Gastroesophageal sphincter (tissue), 4 donors: ENCODE measurements at regions not wholly inside any gene's neighbourhood (a gene's known extent, or its start where the extent isn't known, plus 50 kb on each side); places are given as distances from the start of the nearest gene placed in this dataset.

Experiments used
- ATAC-seq: fragments of 150-250 bp; one replicate; pipeline ENCODE4 v1.9.1; 2016; ENCODE audit warnings: mild to moderate bottlenecking, moderate library complexity
- H3K27ac ChIP-seq, 4 donors: fragments of 200-600 bp; sonication (generic) in 3 of 4; 1 replicate in 3 of 4; 2 replicates in 1 of 4; pipeline ENCODE4 v1.5.1; 2016 to 2019
- H3K27me3 ChIP-seq: fragments of 200-600 bp; sonication (generic); one replicate; pipeline ENCODE4 v1.5.1; 2019
- H3K36me3 ChIP-seq, 2 donors: fragments of 200-600 bp; sonication (generic); one replicate each; pipeline ENCODE4 v1.5.1; 2019; ENCODE audit warnings: control low read depth in 1 of 2
- H3K4me1 ChIP-seq, 3 donors: fragments of 200-600 bp; sonication (generic); 1 replicate in 2 of 3; 2 replicates in 1 of 3; pipeline ENCODE4 v1.5.1; 2016 to 2019; ENCODE audit warnings: control low read depth in 2 of 3
- H3K4me3 ChIP-seq, 2 donors: fragments of 200-600 bp; sonication (generic); one replicate each; pipeline ENCODE4 v1.5.1; 2019; ENCODE audit warnings: mild to moderate bottlenecking in 1 of 2, moderate library complexity in 1 of 2
- H3K9me3 ChIP-seq, 3 donors: fragments of 200-600 bp; sonication (generic); one replicate each; pipeline ENCODE4 v1.5.1; 2017 to 2019; ENCODE audit warnings: control low read depth in 2 of 3
- EP300 ChIP-seq: sonication (generic); formaldehyde crosslinking; IDR thresholded peaks from one replicate; pipeline ENCODE4 v1.6.1; 2017; ENCODE audit warnings: antibody characterized with exemption, mild to moderate bottlenecking
- POLR2A ChIP-seq, 2 donors: fragments of 450-650 bp; IDR thresholded peaks; one replicate each; pipeline ENCODE4 v1.6.1; 2017; ENCODE audit warnings: antibody characterized with exemption in 2 of 2, mild to moderate bottlenecking in 2 of 2, moderate library complexity in 1 of 2
- POLR2AphosphoS5 ChIP-seq: sonication (generic); formaldehyde crosslinking; IDR thresholded peaks from one replicate; pipeline ENCODE4 v1.6.1; 2017; ENCODE audit warnings: antibody characterized with exemption
- WGBS, 2 donors: methylation state at CpG; one replicate each; pipeline ENCODE4 v1.1.5; 2018; ENCODE audit warnings: low coverage in 1 of 2; 5-methylcytosine and 5-hydroxymethylcytosine counted together
- TF ChIP-seq, protein P1 (sequence below), 4 experiments: fragments of 200-600 bp in 2 of 4; fragments of 450-650 bp in 2 of 4; sonication (generic) in 1 of 4; IDR thresholded peaks; one replicate each; pipeline ENCODE4 v1.5.1; 2017 to 2019; ENCODE audit warnings: antibody characterized with exemption in 4 of 4, mild to moderate bottlenecking in 2 of 4, moderate library complexity in 2 of 4

- no peak for ATAC-seq
- Histone ChIP-seq H3K27ac (no peak overlapping the region), H3K27me3 (no peaks in the 10 kb centered on the region), H3K36me3 (no peaks in the 10 kb centered on the region), H3K4me1 (no peaks in the 10 kb centered on the region), H3K4me3 (no peak overlapping the region), H3K9me3 (no peaks in the 10 kb centered on the region)
- 63 to 83% methylated on average over 2 to 3 of the region's 3 CpGs for WGBS, 2 donors
- TF ChIP-seq, protein P1, sequence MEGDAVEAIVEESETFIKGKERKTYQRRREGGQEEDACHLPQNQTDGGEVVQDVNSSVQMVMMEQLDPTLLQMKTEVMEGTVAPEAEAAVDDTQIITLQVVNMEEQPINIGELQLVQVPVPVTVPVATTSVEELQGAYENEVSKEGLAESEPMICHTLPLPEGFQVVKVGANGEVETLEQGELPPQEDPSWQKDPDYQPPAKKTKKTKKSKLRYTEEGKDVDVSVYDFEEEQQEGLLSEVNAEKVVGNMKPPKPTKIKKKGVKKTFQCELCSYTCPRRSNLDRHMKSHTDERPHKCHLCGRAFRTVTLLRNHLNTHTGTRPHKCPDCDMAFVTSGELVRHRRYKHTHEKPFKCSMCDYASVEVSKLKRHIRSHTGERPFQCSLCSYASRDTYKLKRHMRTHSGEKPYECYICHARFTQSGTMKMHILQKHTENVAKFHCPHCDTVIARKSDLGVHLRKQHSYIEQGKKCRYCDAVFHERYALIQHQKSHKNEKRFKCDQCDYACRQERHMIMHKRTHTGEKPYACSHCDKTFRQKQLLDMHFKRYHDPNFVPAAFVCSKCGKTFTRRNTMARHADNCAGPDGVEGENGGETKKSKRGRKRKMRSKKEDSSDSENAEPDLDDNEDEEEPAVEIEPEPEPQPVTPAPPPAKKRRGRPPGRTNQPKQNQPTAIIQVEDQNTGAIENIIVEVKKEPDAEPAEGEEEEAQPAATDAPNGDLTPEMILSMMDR (IDR thresholded peaks at IDR 0.05), result no peak
Observed at GRCh38 chr9:2524601-2525000, 97.0 kb upstream of the VLDLR start.

GRCh38 chr9:2525147-2525546 is 96.4 kb upstream of the VLDLR start:
- no peak overlapping the region for H3K4me3 ChIP-seq
- H3K4me1 ChIP-seq, result no peaks in the 10 kb centered on the region
- no peaks in the 10 kb centered on the region for H3K9me3 ChIP-seq
- no peak overlapping the region for H3K27ac ChIP-seq
- H3K36me3 ChIP-seq, result no peaks in the 10 kb centered on the region
- no peaks in the 10 kb centered on the region for H3K27me3 ChIP-seq
- ATAC-seq, result no peak
- WGBS, 2 donors, result 100% methylated on average over 1 to 2 of the region's 2 CpGs
- TF ChIP-seq POLR2A (IDR thresholded peaks at IDR 0.05), result no peak

- Histone ChIP-seq H3K36me3 (no peaks in the 10 kb centered on the region), H3K4me3 (no peak overlapping the region), H3K27ac (no peak overlapping the region), H3K4me1 (no peaks in the 10 kb centered on the region), H3K9me3 (no peaks in the 10 kb centered on the region), H3K27me3 (no peaks in the 10 kb centered on the region)
- ATAC-seq, result no peak
- TF ChIP-seq POLR2AphosphoS5 (no peak), POLR2A (IDR thresholded peaks at IDR 0.05) (no peak), EP300 (no peak)
- TF ChIP-seq, protein P1 (IDR thresholded peaks at IDR 0.05), result no peak
- WGBS, 2 donors, result 65 to 67% methylated on average over 1 to 2 of the region's 2 CpGs
Observed at GRCh38 chr9:2526071-2526828, 95.3 kb upstream of the VLDLR start.

- H3K4me3 ChIP-seq, result no peak overlapping the region
- 82 to 84% methylated on average over 4 of the region's 4 CpGs for WGBS, 2 donors
- H3K4me1 ChIP-seq, result no peaks in the 10 kb centered on the region
Observed at GRCh38 chr9:2531481-2531880, 90.1 kb upstream of the VLDLR start.

GRCh38 chr9:2536511-2536910 is 85.1 kb upstream of the VLDLR start:
- Histone ChIP-seq H3K27me3 (no peaks in the 10 kb centered on the region), H3K4me3 (no peak overlapping the region), H3K27ac (no peak overlapping the region), H3K4me1 (no peaks in the 10 kb centered on the region), H3K9me3 (no peaks in the 10 kb centered on the region), H3K36me3 (no peaks in the 10 kb centered on the region)
- no peak for ATAC-seq
- no peak for TF ChIP-seq POLR2AphosphoS5
- TF ChIP-seq, protein P1 (IDR thresholded peaks at IDR 0.05), result no peak
- TF ChIP-seq POLR2A (IDR thresholded peaks at IDR 0.05), result no peak
- no peak for TF ChIP-seq EP300
- 84 to 88% methylated on average over 2 of the region's 2 CpGs for WGBS, 2 donors

More at GRCh38 chr9:2531481-2531880, 90.1 kb upstream of the VLDLR start:
- Histone ChIP-seq H3K27me3 (no peaks in the 10 kb centered on the region), H3K36me3 (no peaks in the 10 kb centered on the region), H3K27ac (no peak overlapping the region), H3K9me3 (no peaks in the 10 kb centered on the region)
- ATAC-seq, result no peak
- no peak for TF ChIP-seq POLR2A (IDR thresholded peaks at IDR 0.05)
- TF ChIP-seq, protein P1 (IDR thresholded peaks at IDR 0.05), result no peak
